ENCODE measurements at regions not wholly inside any gene's neighbourhood (a gene's known extent, or its start where the extent isn't known, plus 50 kb on each side); places are given as distances from the start of the nearest gene placed in this dataset.

DNA sequence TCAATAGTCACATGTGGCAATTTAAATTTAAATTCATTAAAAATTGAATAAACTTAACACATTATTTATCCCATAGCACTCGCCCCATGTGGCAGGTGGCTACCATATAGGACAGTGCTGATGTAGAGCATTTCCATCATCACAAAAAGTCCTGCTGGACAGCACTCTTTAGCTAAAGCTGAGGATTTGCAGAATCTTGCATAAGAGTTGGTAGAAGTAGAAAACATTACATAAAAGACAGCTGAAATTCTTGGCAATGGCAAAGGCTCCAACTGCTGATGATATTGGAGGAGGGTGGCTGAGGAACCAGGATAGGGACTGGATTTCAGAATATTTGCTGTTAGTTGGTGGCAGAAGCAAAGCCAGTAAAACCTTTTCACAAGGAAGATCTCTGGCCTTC is 230.7 kb upstream of the SATB1 start:
- Histone ChIP-seq H3K27ac (ENCODE audit: control insufficient read depth, insufficient read depth, low read length) (no peak overlapping the region), H3K9ac (ENCODE audit: control insufficient read depth, extremely low read depth, insufficient read depth, low read length) (no peak overlapping the region), H3K4me1 (ENCODE audit: control insufficient read depth, extremely low read depth, insufficient read depth, low read length) (peaks cover 4% of the 10 kb centered on the region), H3K9me3 (ENCODE audit: control insufficient read depth, low read depth, low read length) (no peaks in the 10 kb centered on the region), H4K20me1 (ENCODE audit: control insufficient read depth, extremely low read depth, insufficient read depth, low read length) (no peaks in the 10 kb centered on the region), H3K9me1 (ENCODE audit: control insufficient read depth, extremely low read depth, insufficient read depth, low read length) (no peaks in the 10 kb centered on the region), H3K27me3 (ENCODE audit: control insufficient read depth, extremely low read depth, insufficient read depth, low read length) (no peaks in the 10 kb centered on the region), H3K79me2 (ENCODE audit: control insufficient read depth, insufficient read depth, low read length) (no peaks in the 10 kb centered on the region), H3K36me3 (ENCODE audit: control insufficient read depth in 2 of 2, extremely low read depth in 1 of 2, insufficient read depth in 2 of 2, low read length in 2 of 2) (no peaks in the 10 kb centered on the region), H3K4me2 (ENCODE audit: control insufficient read depth, extremely low read depth, insufficient read depth, low read depth, low read length) (no peak overlapping the region), H3K4me3 (ENCODE audit: control insufficient read depth in 2 of 3, extremely low read depth in 1 of 3, insufficient read depth in 2 of 3, low read depth in 1 of 3, low read length in 3 of 3) (no peak overlapping the region), H2AFZ (ENCODE audit: control insufficient read depth, low read length) (no peak overlapping the region)
- dilution Hi-C loops (cut with MboI; ENCODE audit: extremely low pct_ligation_motif_present, low sequenced_read_pairs): no loop called here
- DNase-seq (ENCODE audit: low read depth, low spot score): no peak
- FAIRE-seq: no peak
- TF ChIP-seq, protein P1, sequence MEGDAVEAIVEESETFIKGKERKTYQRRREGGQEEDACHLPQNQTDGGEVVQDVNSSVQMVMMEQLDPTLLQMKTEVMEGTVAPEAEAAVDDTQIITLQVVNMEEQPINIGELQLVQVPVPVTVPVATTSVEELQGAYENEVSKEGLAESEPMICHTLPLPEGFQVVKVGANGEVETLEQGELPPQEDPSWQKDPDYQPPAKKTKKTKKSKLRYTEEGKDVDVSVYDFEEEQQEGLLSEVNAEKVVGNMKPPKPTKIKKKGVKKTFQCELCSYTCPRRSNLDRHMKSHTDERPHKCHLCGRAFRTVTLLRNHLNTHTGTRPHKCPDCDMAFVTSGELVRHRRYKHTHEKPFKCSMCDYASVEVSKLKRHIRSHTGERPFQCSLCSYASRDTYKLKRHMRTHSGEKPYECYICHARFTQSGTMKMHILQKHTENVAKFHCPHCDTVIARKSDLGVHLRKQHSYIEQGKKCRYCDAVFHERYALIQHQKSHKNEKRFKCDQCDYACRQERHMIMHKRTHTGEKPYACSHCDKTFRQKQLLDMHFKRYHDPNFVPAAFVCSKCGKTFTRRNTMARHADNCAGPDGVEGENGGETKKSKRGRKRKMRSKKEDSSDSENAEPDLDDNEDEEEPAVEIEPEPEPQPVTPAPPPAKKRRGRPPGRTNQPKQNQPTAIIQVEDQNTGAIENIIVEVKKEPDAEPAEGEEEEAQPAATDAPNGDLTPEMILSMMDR (optimal IDR thresholded peaks at IDR 0.05 in 1 of 3, IDR thresholded peaks at IDR 0.05 in 1 of 3, conservative IDR thresholded peaks at IDR 0.05 in 1 of 3; ENCODE audit: extremely low read depth in 1 of 3, insufficient read depth in 2 of 3, low read length in 3 of 3): no peak
- no peak for TF ChIP-seq EZH2 (IDR thresholded peaks at IDR 0.05; ENCODE audit: low read length)

DNA sequence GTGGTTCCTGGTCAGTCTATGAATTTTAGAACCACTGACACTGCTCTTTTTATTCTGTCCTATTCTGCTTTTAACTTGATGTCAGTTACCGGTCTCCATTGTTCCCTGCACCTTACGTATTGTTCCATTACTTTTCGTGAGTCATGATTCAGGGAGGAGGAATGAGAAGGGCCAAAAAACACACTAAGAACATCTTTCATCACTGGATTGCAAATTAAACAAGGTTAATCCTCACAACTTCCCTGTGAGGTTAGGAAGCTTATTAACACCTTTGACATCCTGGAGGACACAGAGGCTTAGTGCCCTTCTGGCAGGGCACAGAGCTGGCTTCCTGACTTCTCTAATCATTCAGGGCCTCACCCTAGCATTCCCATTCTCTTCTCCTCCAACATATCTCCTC is 227.6 kb upstream of the SATB1 start:
- no peaks in the 10 kb centered on the region for H3K9me3 ChIP-seq (ENCODE audit: control insufficient read depth, low read depth, low read length)
- H3K9ac ChIP-seq (ENCODE audit: control insufficient read depth, extremely low read depth, insufficient read depth, low read length): no peak overlapping the region
- no peak overlapping the region for H3K4me2 ChIP-seq (ENCODE audit: control insufficient read depth, extremely low read depth, insufficient read depth, low read depth, low read length)
- H3K36me3 ChIP-seq (ENCODE audit: control insufficient read depth in 2 of 2, extremely low read depth in 1 of 2, insufficient read depth in 2 of 2, low read length in 2 of 2): no peaks in the 10 kb centered on the region
- no peak overlapping the region for H3K27ac ChIP-seq (ENCODE audit: control insufficient read depth, insufficient read depth, low read length)
- no peaks in the 10 kb centered on the region for H4K20me1 ChIP-seq (ENCODE audit: control insufficient read depth, extremely low read depth, insufficient read depth, low read length)
- TF ChIP-seq, protein P1 (optimal IDR thresholded peaks at IDR 0.05 in 1 of 3, IDR thresholded peaks at IDR 0.05 in 1 of 3, conservative IDR thresholded peaks at IDR 0.05 in 1 of 3; ENCODE audit: extremely low read depth in 1 of 3, insufficient read depth in 2 of 3, low read length in 3 of 3): no peak
- TF ChIP-seq EZH2 (IDR thresholded peaks at IDR 0.05; ENCODE audit: low read length): no peak
- H3K79me2 ChIP-seq (ENCODE audit: control insufficient read depth, insufficient read depth, low read length): no peaks in the 10 kb centered on the region
- no peak overlapping the region for H2AFZ ChIP-seq (ENCODE audit: control insufficient read depth, low read length)
- dilution Hi-C loops (cut with MboI; ENCODE audit: extremely low pct_ligation_motif_present, low sequenced_read_pairs): no loop called here
- H3K9me1 ChIP-seq (ENCODE audit: control insufficient read depth, extremely low read depth, insufficient read depth, low read length): no peaks in the 10 kb centered on the region
- FAIRE-seq: no peak
- no peaks in the 10 kb centered on the region for H3K27me3 ChIP-seq (ENCODE audit: control insufficient read depth, extremely low read depth, insufficient read depth, low read length)
- H3K4me1 ChIP-seq (ENCODE audit: control insufficient read depth, extremely low read depth, insufficient read depth, low read length): no peaks in the 10 kb centered on the region
- no peak overlapping the region for H3K4me3 ChIP-seq (ENCODE audit: control insufficient read depth in 2 of 3, extremely low read depth in 1 of 3, insufficient read depth in 2 of 3, low read depth in 1 of 3, low read length in 3 of 3)
- DNase-seq (ENCODE audit: low read depth, low spot score): no peak

Data from keratinocyte (primary cell).